ENCODE measurements at regions not wholly inside any gene's neighbourhood (a gene's known extent, or its start where the extent isn't known, plus 50 kb on each side); places are given as distances from the start of the nearest gene placed in this dataset.

DNA sequence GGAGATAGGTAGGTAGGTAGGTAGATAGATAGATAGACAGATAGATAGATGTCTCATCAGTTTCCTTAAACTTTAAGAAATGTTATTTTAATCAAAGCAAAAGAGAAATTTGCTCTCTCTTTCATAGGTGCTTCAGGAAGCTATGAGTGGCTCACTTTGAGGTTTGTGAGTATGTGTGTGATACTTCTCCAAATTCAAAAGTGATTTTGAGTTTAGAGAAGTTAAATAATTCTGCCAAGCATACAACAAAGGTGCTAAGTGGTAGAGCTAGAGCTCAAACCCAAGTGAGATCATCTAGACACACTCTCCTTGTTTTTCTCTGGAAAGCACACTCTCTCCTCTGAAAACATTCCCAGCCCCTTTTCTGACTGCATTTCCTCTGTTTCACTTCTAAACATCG is 156.2 kb downstream of the EDN1 start:
- no peak overlapping the region for H3K27ac ChIP-seq (ENCODE audit: low read depth, low read length, poor library complexity, severe bottlenecking)
- TF ChIP-seq EZH2 (IDR thresholded peaks at IDR 0.05; ENCODE audit: borderline replicate concordance, low read length), result no peak
- TF ChIP-seq, protein P1, sequence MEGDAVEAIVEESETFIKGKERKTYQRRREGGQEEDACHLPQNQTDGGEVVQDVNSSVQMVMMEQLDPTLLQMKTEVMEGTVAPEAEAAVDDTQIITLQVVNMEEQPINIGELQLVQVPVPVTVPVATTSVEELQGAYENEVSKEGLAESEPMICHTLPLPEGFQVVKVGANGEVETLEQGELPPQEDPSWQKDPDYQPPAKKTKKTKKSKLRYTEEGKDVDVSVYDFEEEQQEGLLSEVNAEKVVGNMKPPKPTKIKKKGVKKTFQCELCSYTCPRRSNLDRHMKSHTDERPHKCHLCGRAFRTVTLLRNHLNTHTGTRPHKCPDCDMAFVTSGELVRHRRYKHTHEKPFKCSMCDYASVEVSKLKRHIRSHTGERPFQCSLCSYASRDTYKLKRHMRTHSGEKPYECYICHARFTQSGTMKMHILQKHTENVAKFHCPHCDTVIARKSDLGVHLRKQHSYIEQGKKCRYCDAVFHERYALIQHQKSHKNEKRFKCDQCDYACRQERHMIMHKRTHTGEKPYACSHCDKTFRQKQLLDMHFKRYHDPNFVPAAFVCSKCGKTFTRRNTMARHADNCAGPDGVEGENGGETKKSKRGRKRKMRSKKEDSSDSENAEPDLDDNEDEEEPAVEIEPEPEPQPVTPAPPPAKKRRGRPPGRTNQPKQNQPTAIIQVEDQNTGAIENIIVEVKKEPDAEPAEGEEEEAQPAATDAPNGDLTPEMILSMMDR (IDR thresholded peaks at IDR 0.05; ENCODE audit: low read length), result no peak
- no peak overlapping the region for H2AFZ ChIP-seq (ENCODE audit: low read length)
- no peaks in the 10 kb centered on the region for H3F3A ChIP-seq (ENCODE audit: insufficient read depth, low read length)
- H3K4me3 ChIP-seq (ENCODE audit: low read depth, low read length, poor library complexity, severe bottlenecking), result no peak overlapping the region
- H4K20me1 ChIP-seq (ENCODE audit: insufficient read depth, low read length), result no peaks in the 10 kb centered on the region
- no peaks in the 10 kb centered on the region for H3K79me2 ChIP-seq (ENCODE audit: insufficient read depth, low read length)
- H3K9me3 ChIP-seq (ENCODE audit: low read length), result no peaks in the 10 kb centered on the region
- H3K36me3 ChIP-seq (ENCODE audit: insufficient read depth, low read length), result no peaks in the 10 kb centered on the region
- H3K4me1 ChIP-seq (ENCODE audit: insufficient read depth, low read length, severe bottlenecking), result no peaks in the 10 kb centered on the region
- H3K9ac ChIP-seq (ENCODE audit: low read length), result no peak overlapping the region
- H3K27me3 ChIP-seq (ENCODE audit: insufficient read depth, low read length), result no peaks in the 10 kb centered on the region
- H3K9me2 ChIP-seq (ENCODE audit: low read depth, low read length), result no peaks in the 10 kb centered on the region
- H3K4me2 ChIP-seq (ENCODE audit: low read length), result no peak overlapping the region

DNA sequence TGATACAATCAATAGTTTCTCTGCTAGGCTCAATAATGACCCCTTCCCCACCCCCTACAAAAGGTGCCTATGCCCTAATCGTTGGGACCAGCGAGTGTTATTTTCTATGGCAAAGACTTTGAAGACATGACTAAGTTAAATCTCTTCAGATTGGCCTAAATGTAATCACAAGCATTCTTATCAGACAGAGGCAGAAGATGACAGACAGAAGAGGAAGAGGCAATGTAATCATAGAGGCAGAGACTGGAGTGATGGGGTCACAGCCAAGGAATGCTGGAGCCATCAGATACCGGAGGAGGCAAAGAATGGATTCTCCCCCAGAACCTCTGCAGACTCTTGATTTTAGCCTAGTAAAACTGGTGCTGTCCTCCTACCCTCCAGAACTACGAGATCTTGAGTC is 159.3 kb downstream of the EDN1 start:
- Histone ChIP-seq H3K9ac (ENCODE audit: low read length) (no peak overlapping the region), H3K9me3 (ENCODE audit: low read length) (no peaks in the 10 kb centered on the region), H3K4me2 (ENCODE audit: low read length) (no peak overlapping the region), H3K4me1 (ENCODE audit: insufficient read depth, low read length, severe bottlenecking) (no peaks in the 10 kb centered on the region), H3K9me2 (ENCODE audit: low read depth, low read length) (no peaks in the 10 kb centered on the region), H3K79me2 (ENCODE audit: insufficient read depth, low read length) (no peaks in the 10 kb centered on the region), H2AFZ (ENCODE audit: low read length) (no peak overlapping the region), H3K27ac (ENCODE audit: low read depth, low read length, poor library complexity, severe bottlenecking) (no peak overlapping the region), H3K27me3 (ENCODE audit: insufficient read depth, low read length) (no peaks in the 10 kb centered on the region), H4K20me1 (ENCODE audit: insufficient read depth, low read length) (no peaks in the 10 kb centered on the region), H3K36me3 (ENCODE audit: insufficient read depth, low read length) (no peaks in the 10 kb centered on the region), H3F3A (ENCODE audit: insufficient read depth, low read length) (no peaks in the 10 kb centered on the region), H3K4me3 (ENCODE audit: low read depth, low read length, poor library complexity, severe bottlenecking) (no peak overlapping the region)
- TF ChIP-seq EZH2 (IDR thresholded peaks at IDR 0.05; ENCODE audit: borderline replicate concordance, low read length), result no peak
- TF ChIP-seq, protein P1 (IDR thresholded peaks at IDR 0.05; ENCODE audit: low read length), result no peak

DNA sequence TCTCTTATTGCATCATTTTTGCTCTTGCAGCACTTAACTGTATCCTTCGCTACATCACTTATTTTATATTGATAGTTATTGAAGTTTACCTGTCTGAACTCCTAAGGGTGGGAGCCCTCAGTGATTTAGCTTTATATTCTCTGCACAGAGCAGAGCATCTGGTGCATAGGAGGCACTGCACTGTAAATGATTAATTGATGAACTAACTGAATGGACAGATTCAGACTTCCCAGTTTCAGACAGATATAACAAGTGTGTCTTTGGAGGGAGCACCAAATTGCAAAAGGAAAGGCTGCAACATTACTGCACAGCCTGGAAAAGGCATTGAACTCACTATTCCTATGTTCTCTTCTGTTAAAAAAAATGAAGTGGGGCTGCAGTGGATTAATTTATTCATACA is 160.3 kb downstream of the EDN1 start:
- Histone ChIP-seq H3K9me2 (ENCODE audit: low read depth, low read length) (no peaks in the 10 kb centered on the region), H3F3A (ENCODE audit: insufficient read depth, low read length) (no peaks in the 10 kb centered on the region), H3K4me1 (ENCODE audit: insufficient read depth, low read length, severe bottlenecking) (no peaks in the 10 kb centered on the region), H3K9ac (ENCODE audit: low read length) (no peak overlapping the region), H4K20me1 (ENCODE audit: insufficient read depth, low read length) (no peaks in the 10 kb centered on the region), H3K4me2 (ENCODE audit: low read length) (no peak overlapping the region), H3K27me3 (ENCODE audit: insufficient read depth, low read length) (no peaks in the 10 kb centered on the region), H2AFZ (ENCODE audit: low read length) (no peak overlapping the region), H3K27ac (ENCODE audit: low read depth, low read length, poor library complexity, severe bottlenecking) (no peak overlapping the region), H3K9me3 (ENCODE audit: low read length) (no peaks in the 10 kb centered on the region), H3K79me2 (ENCODE audit: insufficient read depth, low read length) (no peaks in the 10 kb centered on the region), H3K4me3 (ENCODE audit: low read depth, low read length, poor library complexity, severe bottlenecking) (no peak overlapping the region), H3K36me3 (ENCODE audit: insufficient read depth, low read length) (no peaks in the 10 kb centered on the region)
- no peak for TF ChIP-seq EZH2 (IDR thresholded peaks at IDR 0.05; ENCODE audit: borderline replicate concordance, low read length)
- TF ChIP-seq, protein P1 (IDR thresholded peaks at IDR 0.05; ENCODE audit: low read length), result no peak
